Fibroblast of the conjunctiva (primary cell): ENCODE measurements at regions not wholly inside any gene's neighbourhood (a gene's known extent, or its start where the extent isn't known, plus 50 kb on each side); places are given as distances from the start of the nearest gene placed in this dataset.

ENCODE experiments used
- DNase-seq: peaks from one replicate; pipeline ENCODE4 v3.0.0-alpha.2; 2010; ENCODE audit warnings: low read depth

GRCh38 chr13:92938486-92939020 is 288.1 kb upstream of the GPC6 start:
- DNase-seq: no peak

GRCh38 chr13:92941167-92941566 is 285.4 kb upstream of the GPC6 start:
- DNase-seq: no peak

DNA sequence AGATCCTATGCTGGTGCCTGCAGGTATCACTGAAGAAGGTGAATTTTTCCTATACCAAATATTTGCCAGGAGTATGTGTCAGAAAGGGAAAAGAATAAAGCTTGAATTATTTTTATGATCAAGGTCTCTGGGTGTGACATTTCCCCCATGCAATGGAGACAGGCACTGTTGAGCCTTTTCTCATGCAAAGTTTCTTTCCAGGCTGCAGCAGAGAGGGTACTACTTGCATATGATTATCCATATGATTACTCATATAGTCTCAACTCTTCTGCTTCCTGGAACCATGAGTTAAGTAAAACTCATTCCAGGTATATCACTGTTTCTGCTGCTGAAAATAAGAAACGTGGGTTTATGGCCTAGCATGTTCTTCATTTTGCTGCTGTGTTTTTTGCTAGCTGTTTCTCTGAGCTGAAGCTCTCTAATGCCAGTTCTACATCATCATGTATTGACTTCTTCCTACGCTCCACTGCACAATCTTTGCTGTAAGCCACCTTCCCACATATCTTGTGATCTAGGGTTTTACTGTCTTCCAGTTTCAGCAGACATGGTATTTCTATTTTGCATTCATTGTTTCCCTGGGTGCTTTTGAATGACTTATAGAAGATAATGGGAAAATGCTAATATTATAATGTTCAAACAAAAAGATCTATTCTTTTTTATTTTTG is 278.7 kb upstream of the GPC6 start:
- DNase-seq: no peak

GRCh38 chr13:92950771-92951170 is 275.8 kb upstream of the GPC6 start:
- no peak for DNase-seq

DNA sequence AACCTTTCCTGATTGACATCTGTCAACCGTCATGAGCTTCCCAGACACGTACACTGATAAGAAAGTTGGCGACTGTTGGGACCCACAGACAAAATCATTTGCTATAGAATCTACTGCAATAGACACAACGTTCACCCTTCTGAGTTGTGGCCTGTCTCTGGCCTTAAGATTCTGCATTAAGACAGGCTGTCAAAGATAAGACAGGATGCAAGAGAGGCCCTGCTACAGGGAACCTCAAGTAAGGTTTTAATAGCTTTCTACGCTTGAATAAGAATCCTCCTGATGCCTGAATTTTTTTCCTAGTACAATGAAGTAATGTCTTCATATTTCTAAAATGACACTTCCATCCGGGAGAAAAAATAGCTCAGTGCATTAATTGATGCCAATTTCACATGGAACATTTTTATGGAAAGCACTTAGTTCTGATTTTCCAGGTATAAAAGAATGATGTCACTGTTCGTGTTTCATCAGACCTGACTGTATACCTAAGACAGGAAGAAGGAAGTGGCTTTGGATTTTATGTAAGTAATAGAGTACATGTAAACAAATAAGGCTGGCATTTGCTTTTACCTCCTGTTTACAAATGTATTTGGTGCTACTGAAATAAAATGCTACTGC is 275.2 kb upstream of the GPC6 start:
- no peak for DNase-seq

- DNase-seq: no peak
Observed at GRCh38 chr13:92952161-92952560, 274.4 kb upstream of the GPC6 start.

DNA sequence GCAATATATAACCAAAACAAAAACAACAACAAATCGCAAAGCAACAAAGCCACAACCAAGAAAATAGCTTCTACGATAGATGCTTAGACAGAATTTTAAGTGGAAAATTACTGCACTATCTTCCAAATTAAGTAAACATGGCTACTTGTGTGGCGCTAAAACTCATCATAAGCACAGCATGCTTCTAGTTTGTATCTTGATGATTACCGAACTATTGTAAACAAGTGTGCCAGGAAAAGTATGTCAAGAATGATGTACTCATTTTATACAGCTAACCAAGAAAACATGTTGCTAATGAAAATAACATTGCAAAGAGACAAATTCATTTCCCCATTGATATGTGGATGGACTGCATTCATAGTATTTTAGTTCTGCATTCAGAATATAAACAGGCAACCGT is 271.9 kb upstream of the GPC6 start:
- DNase-seq: no peak

DNA sequence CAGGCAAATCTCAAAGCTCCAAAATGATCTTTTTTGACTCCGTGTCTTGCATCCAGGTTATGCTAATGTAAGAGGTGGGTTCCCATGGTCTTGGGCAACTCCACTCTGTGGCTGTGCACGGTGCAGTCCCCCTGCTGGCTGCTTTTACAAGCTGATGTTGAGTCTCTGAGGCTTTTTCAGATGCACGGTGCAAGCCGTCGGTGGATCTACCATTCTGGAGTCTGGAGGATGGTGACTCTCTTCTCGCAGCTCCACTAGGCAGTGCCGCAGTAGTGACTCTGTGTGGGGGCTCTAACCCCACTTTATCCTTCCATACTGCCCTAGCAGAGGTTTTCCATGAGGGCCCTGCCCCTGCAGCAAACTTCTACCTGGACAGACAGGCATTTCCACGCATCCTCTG is 266.8 kb upstream of the GPC6 start:
- DNase-seq: no peak

DNA sequence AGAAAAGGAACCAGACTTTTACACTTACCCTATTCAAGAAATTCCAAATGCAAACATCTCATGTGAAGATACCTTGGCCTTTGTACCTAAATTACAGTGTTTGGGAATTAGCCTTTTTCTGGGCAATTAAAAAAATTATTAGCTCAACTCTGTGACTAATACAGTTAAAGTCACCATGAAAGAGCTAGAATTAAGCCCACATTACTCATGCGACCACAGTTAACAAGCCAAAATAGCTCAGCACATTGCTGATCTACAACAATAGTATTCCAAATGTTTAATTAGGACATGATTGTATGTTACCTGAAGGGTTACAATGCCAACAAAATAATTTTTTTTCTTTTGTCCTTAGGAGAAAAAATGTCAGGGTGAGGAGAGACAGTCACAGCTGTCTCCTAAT is 263.6 kb upstream of the GPC6 start:
- DNase-seq: no peak

- DNase-seq: no peak
Observed at GRCh38 chr13:92966341-92966740, 260.3 kb upstream of the GPC6 start.

- no peak for DNase-seq
Observed at GRCh38 chr13:92966900-92967299, 259.7 kb upstream of the GPC6 start.

- DNase-seq: no peak
Observed at GRCh38 chr13:92967923-92968322, 258.7 kb upstream of the GPC6 start.

GRCh38 chr13:92972751-92973150 is 253.9 kb upstream of the GPC6 start:
- DNase-seq: no peak

- no peak for DNase-seq
Observed at GRCh38 chr13:92974905-92975429, 251.6 kb upstream of the GPC6 start.

DNA sequence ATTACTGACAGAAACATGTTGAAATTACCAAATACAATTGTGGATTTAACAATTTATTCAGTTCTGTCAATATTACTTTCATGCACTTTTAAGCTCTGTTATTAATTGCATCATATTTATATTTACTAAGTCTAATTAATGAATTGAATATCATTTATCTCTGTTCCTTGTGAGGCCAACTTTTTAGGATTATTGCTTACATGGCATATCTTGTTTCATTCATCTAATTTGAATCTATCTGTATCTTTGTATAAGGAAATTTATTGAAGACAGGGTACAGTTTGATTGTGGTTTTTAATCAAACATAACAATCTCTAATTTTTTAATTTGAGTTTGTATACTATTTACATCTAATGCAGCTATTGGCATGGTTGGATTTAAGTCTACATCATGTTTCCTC is 249.9 kb upstream of the GPC6 start:
- no peak for DNase-seq

GRCh38 chr13:92984151-92984550 is 242.5 kb upstream of the GPC6 start:
- DNase-seq: no peak

GRCh38 chr13:92989301-92989700 is 237.3 kb upstream of the GPC6 start:
- DNase-seq: no peak

DNA sequence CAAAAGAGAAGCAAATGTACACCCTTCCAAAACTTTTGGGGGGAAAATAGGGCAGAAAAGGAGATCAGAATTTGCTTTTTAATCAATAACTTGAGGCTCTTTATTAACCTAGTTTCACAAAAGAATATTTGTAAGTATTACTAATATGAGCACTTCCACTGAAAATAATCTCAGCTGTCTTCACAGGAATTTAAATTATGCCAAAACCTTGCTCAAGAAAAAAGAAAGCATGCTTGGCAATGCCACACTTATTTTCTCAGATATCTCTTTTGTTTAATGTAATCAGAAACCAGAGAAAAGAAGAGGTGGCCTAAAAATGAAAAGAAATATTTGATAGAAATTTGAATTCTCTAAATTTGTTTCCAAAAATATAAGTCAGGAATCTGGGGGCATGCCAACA is 234.9 kb upstream of the GPC6 start:
- DNase-seq: no peak

DNA sequence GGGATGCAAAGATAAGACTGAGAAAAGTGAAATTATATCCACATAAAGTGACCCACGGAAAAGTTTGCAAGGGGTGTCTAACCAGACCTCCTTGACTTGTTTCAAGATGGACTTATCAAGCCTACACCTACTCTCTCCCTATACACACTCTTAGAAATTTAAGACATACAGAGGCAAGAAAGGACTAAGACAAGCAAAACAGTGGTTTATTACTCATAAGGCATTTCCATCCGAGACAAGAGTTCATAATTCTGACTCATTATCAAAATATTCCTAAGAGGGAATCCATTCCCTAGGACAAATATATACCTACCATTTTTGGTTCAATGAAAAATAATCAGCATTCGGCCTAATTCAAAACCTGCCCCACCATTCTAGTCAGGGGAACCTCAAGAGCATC is 232.6 kb upstream of the GPC6 start:
- DNase-seq: no peak

- DNase-seq: no peak
Observed at GRCh38 chr13:93001866-93002461, 224.6 kb upstream of the GPC6 start.

DNA sequence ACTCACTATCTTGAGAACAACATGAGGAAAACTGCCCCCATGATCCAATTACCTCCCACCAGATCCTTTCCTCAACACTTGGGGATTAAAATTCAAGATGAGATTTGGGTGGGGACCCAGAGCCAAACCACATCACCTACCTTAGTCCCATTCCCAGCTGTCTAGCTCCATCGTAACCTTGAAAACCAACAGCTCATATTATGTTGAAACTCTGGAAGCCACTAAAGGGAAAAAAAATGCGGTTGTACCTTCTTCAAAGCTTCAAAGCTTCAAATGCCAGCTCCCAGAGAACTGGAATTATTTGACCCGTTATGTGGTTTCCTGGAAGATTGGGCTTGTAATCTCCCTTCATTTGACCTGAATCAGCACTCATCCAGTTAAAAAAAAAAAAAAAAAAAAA is 223.1 kb upstream of the GPC6 start:
- no peak for DNase-seq

GRCh38 chr13:93004919-93005318 is 221.7 kb upstream of the GPC6 start:
- no peak for DNase-seq

GRCh38 chr13:93007928-93008327 is 218.7 kb upstream of the GPC6 start:
- no peak for DNase-seq
